ENCODE measurements at regions not wholly inside any gene's neighbourhood (a gene's known extent, or its start where the extent isn't known, plus 50 kb on each side); places are given as distances from the start of the nearest gene placed in this dataset.

- TF ChIP-seq, protein P1, sequence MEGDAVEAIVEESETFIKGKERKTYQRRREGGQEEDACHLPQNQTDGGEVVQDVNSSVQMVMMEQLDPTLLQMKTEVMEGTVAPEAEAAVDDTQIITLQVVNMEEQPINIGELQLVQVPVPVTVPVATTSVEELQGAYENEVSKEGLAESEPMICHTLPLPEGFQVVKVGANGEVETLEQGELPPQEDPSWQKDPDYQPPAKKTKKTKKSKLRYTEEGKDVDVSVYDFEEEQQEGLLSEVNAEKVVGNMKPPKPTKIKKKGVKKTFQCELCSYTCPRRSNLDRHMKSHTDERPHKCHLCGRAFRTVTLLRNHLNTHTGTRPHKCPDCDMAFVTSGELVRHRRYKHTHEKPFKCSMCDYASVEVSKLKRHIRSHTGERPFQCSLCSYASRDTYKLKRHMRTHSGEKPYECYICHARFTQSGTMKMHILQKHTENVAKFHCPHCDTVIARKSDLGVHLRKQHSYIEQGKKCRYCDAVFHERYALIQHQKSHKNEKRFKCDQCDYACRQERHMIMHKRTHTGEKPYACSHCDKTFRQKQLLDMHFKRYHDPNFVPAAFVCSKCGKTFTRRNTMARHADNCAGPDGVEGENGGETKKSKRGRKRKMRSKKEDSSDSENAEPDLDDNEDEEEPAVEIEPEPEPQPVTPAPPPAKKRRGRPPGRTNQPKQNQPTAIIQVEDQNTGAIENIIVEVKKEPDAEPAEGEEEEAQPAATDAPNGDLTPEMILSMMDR (IDR thresholded peaks at IDR 0.05; ENCODE audit: low read depth, low read length): no peak
- Histone ChIP-seq H3K4me3 (no peak overlapping the region), H3K9me3 (ENCODE audit: low read depth) (no peaks in the 10 kb centered on the region), H3K27ac (no peak overlapping the region), H3K27me3 (no peaks in the 10 kb centered on the region), H3K4me1 (ENCODE audit: low read depth) (no peaks in the 10 kb centered on the region), H3K36me3 (no peaks in the 10 kb centered on the region)
- DNase-seq (ENCODE audit: low read depth in 1 of 2, low spot score in 1 of 2): no peak
Measured at GRCh38 chr4:58961283-58961682, 1851.1 kb upstream of the IGFBP7 start.

DNA sequence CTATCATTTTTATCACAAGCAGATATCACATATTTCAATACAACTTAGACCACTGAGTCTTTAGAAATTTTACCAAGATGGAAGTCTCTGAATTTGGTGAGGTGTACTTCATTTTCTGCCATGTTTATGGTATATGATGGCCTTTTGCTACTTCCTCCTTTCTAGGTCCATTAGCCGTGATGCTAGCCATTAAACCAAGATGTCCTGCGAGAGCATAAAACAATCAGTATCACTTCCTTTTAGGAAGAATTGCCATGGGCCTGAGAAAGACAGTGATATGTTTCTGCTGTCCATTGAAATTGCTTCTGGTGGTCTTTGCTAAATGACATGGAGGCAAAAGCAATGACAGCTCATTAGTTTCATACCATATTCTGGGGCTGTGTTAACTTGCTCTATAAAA lies 1851.7 kb upstream of the IGFBP7 start:
- no peaks in the 10 kb centered on the region for H3K9me3 ChIP-seq (ENCODE audit: low read depth)
- no peaks in the 10 kb centered on the region for H3K36me3 ChIP-seq
- no peak overlapping the region for H3K27ac ChIP-seq
- TF ChIP-seq, protein P1 (IDR thresholded peaks at IDR 0.05; ENCODE audit: low read depth, low read length): no peak
- no peaks in the 10 kb centered on the region for H3K4me1 ChIP-seq (ENCODE audit: low read depth)
- DNase-seq (ENCODE audit: low read depth in 1 of 2, low spot score in 1 of 2): no peak
- no peaks in the 10 kb centered on the region for H3K27me3 ChIP-seq
- H3K4me3 ChIP-seq: no peak overlapping the region

DNA sequence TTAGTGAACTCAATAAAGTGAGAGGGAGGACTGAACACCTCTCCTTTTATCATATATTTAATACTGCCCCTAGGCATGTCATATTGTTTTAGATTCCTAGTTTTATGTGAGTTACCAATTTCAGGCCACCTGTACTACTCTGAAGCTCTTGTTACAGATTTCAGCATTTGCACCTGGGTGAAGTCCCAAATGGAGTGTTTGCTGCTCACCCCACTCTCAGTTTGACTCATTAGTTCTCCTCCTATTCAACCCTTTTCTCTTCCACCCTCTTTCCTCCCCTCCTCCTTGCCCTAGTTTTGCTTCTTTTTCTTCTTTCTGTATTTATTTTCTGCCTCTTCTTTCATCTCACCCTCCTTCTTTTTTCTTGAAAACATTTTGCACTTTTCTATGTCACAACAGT lies 1852.2 kb upstream of the IGFBP7 start:
- no peak for DNase-seq (ENCODE audit: low read depth in 1 of 2, low spot score in 1 of 2)
- no peaks in the 10 kb centered on the region for H3K4me1 ChIP-seq (ENCODE audit: low read depth)
- H3K9me3 ChIP-seq (ENCODE audit: low read depth): no peaks in the 10 kb centered on the region
- H3K27ac ChIP-seq: no peak overlapping the region
- H3K4me3 ChIP-seq: no peak overlapping the region
- H3K36me3 ChIP-seq: no peaks in the 10 kb centered on the region
- H3K27me3 ChIP-seq: no peaks in the 10 kb centered on the region
- TF ChIP-seq, protein P1 (IDR thresholded peaks at IDR 0.05; ENCODE audit: low read depth, low read length): no peak

DNA sequence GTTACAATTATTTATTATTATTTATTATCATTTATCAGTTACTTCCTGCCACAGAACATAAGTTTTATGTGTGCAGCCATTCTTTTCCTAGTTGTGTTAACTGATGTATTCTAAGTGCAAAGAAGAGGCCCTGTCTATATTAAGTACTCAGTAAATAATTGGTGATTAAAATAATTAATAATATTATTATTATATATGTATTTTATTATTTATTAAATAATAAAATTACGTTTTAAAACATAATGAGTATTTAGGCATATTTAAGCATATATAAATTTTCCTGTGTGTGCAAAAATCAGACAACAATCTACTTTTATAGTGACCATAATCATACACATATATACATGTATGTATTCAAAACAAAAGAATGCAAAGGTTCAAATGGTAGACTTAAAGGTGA lies 1871.6 kb upstream of the IGFBP7 start:
- no peaks in the 10 kb centered on the region for H3K4me1 ChIP-seq (ENCODE audit: low read depth)
- no peaks in the 10 kb centered on the region for H3K27me3 ChIP-seq
- H3K4me3 ChIP-seq: no peak overlapping the region
- no peaks in the 10 kb centered on the region for H3K9me3 ChIP-seq (ENCODE audit: low read depth)
- H3K36me3 ChIP-seq: no peaks in the 10 kb centered on the region
- no peak for DNase-seq (ENCODE audit: low read depth in 1 of 2, low spot score in 1 of 2)
- no peak overlapping the region for H3K27ac ChIP-seq
- TF ChIP-seq, protein P1 (IDR thresholded peaks at IDR 0.05; ENCODE audit: low read depth, low read length): no peak

DNA sequence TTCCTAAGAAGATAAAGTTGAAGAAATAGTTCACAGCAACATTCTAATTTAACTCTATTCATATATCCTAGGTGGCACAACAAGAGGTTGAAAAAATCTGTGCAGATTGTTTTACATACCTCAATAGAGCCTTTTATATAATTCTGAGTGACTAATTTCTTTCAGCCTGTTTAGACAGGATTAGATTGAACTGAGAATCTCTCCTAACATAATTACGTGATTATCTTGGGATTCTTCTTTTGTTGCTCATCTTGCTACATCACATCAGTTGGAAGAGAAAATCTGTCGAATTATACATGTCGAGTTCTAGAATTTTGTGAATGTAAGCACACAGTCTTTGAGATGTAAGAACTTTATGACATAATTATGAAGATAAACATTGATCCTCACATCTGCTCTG lies 1873.7 kb upstream of the IGFBP7 start:
- no peak overlapping the region for H3K27ac ChIP-seq
- TF ChIP-seq, protein P1 (IDR thresholded peaks at IDR 0.05; ENCODE audit: low read depth, low read length): no peak

GRCh38 chr4:59002148-59002547 lies 1892.0 kb upstream of the IGFBP7 start:
- H3K27ac ChIP-seq: no peak overlapping the region
- H3K36me3 ChIP-seq: no peaks in the 10 kb centered on the region
- H3K4me3 ChIP-seq: no peak overlapping the region
- no peaks in the 10 kb centered on the region for H3K27me3 ChIP-seq
- no peaks in the 10 kb centered on the region for H3K4me1 ChIP-seq (ENCODE audit: low read depth)
- no peak for DNase-seq (ENCODE audit: low read depth in 1 of 2, low spot score in 1 of 2)
- H3K9me3 ChIP-seq (ENCODE audit: low read depth): no peaks in the 10 kb centered on the region
- TF ChIP-seq, protein P1 (IDR thresholded peaks at IDR 0.05; ENCODE audit: low read depth, low read length): no peak

More for the DNA sequence above, 1873.7 kb upstream of the IGFBP7 start:
- no peak for DNase-seq (ENCODE audit: low read depth in 1 of 2, low spot score in 1 of 2)
- no peak overlapping the region for H3K4me3 ChIP-seq
- no peaks in the 10 kb centered on the region for H3K9me3 ChIP-seq (ENCODE audit: low read depth)
- no peaks in the 10 kb centered on the region for H3K36me3 ChIP-seq
- H3K27me3 ChIP-seq: no peaks in the 10 kb centered on the region
- no peaks in the 10 kb centered on the region for H3K4me1 ChIP-seq (ENCODE audit: low read depth)
